ENCODE measurements at regions not wholly inside any gene's neighbourhood (a gene's known extent, or its start where the extent isn't known, plus 50 kb on each side); places are given as distances from the start of the nearest gene placed in this dataset.
A peak's percentile ranks its signal among the peaks of the same experiment; 100 is the strongest.

GRCh38 chr20:6914986-6915385 lies 147.5 kb downstream of the BMP2 start:
- Histone ChIP-seq H3K9me3 (no peaks in the 10 kb centered on the region), H3K4me3 (no peak overlapping the region), H3K4me1 (no peaks in the 10 kb centered on the region), H3K27me3 (no peaks in the 10 kb centered on the region), H3K36me3 (no peaks in the 10 kb centered on the region), H3K27ac (no peak overlapping the region)
- TF ChIP-seq POLR2A (IDR thresholded peaks at IDR 0.05), result no peak
- TF ChIP-seq, protein P1, sequence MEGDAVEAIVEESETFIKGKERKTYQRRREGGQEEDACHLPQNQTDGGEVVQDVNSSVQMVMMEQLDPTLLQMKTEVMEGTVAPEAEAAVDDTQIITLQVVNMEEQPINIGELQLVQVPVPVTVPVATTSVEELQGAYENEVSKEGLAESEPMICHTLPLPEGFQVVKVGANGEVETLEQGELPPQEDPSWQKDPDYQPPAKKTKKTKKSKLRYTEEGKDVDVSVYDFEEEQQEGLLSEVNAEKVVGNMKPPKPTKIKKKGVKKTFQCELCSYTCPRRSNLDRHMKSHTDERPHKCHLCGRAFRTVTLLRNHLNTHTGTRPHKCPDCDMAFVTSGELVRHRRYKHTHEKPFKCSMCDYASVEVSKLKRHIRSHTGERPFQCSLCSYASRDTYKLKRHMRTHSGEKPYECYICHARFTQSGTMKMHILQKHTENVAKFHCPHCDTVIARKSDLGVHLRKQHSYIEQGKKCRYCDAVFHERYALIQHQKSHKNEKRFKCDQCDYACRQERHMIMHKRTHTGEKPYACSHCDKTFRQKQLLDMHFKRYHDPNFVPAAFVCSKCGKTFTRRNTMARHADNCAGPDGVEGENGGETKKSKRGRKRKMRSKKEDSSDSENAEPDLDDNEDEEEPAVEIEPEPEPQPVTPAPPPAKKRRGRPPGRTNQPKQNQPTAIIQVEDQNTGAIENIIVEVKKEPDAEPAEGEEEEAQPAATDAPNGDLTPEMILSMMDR (IDR thresholded peaks at IDR 0.05 in 4 of 5, conservative IDR thresholded peaks at IDR 0.05 in 1 of 5), result no peak
- DNase-seq (no peak), ATAC-seq (no peak)
- in situ Hi-C loops (cut with MboI; ENCODE audit: low sequenced_read_pairs in 4 of 4), result no loop called here
- intact Hi-C loops (cut with DNase I; ENCODE audit: low total_unique reads), result no loop called here

GRCh38 chr20:6916938-6917337 lies 149.5 kb downstream of the BMP2 start:
- TF ChIP-seq POLR2A (IDR thresholded peaks at IDR 0.05), result no peak
- TF ChIP-seq, protein P1 (IDR thresholded peaks at IDR 0.05 in 4 of 5, conservative IDR thresholded peaks at IDR 0.05 in 1 of 5), result no peak
- Histone ChIP-seq H3K36me3 (no peaks in the 10 kb centered on the region), H3K27me3 (no peaks in the 10 kb centered on the region), H3K27ac (no peak overlapping the region), H3K4me3 (no peak overlapping the region), H3K9me3 (no peaks in the 10 kb centered on the region), H3K4me1 (no peaks in the 10 kb centered on the region)
- DNase-seq, result no peak
- intact Hi-C loops (cut with DNase I; ENCODE audit: low total_unique reads) (no loop called here), in situ Hi-C loops (cut with MboI; ENCODE audit: low sequenced_read_pairs in 4 of 4) (no loop called here)
- ATAC-seq, result no peak

GRCh38 chr20:6919792-6920468 lies 152.4 kb downstream of the BMP2 start:
- TF ChIP-seq POLR2A (IDR thresholded peaks at IDR 0.05), result no peak
- TF ChIP-seq, protein P1 (IDR thresholded peaks at IDR 0.05 in 4 of 5, conservative IDR thresholded peaks at IDR 0.05 in 1 of 5), result no peak
- in situ Hi-C loops (cut with MboI; ENCODE audit: low sequenced_read_pairs in 4 of 4) (no loop called here), intact Hi-C loops (cut with DNase I; ENCODE audit: low total_unique reads) (no loop called here)
- no peaks in the 10 kb centered on the region for H3K27me3 ChIP-seq
- peak in 1 of 2 donors; percentile 70 for ATAC-seq
- H3K36me3 ChIP-seq, result no peaks in the 10 kb centered on the region
- peaks cover 0 to under 1% of the 10 kb centered on the region in 2 donors for H3K4me1 ChIP-seq
- no peak overlapping the region for H3K4me3 ChIP-seq
- DNase-seq, result peak in 1 of 2 donors; percentile 2
- no peaks in the 10 kb centered on the region for H3K9me3 ChIP-seq
- no peak overlapping the region for H3K27ac ChIP-seq

- in situ Hi-C loops (cut with MboI; ENCODE audit: low sequenced_read_pairs in 4 of 4), result no loop called here
- intact Hi-C loops (cut with DNase I; ENCODE audit: low total_unique reads), result no loop called here
- H3K9me3 ChIP-seq, result no peaks in the 10 kb centered on the region
- TF ChIP-seq, protein P1 (IDR thresholded peaks at IDR 0.05 in 4 of 5, conservative IDR thresholded peaks at IDR 0.05 in 1 of 5), result no peak
- TF ChIP-seq POLR2A (IDR thresholded peaks at IDR 0.05), result no peak
- no peak overlapping the region for H3K27ac ChIP-seq
- H3K4me3 ChIP-seq, result no peak overlapping the region
- H3K36me3 ChIP-seq, result no peaks in the 10 kb centered on the region
- H3K4me1 ChIP-seq, result peaks cover 0 to 9% of the 10 kb centered on the region in 2 donors
- no peak for ATAC-seq
- no peaks in the 10 kb centered on the region for H3K27me3 ChIP-seq
- DNase-seq, result no peak
Measured at GRCh38 chr20:6920991-6921613, 153.6 kb downstream of the BMP2 start.
